HG03196 (cell line): ENCODE measurements at regions not wholly inside any gene's neighbourhood (a gene's known extent, or its start where the extent isn't known, plus 50 kb on each side); places are given as distances from the start of the nearest gene placed in this dataset.

Experiments
- ATAC-seq: cut with Tn5 transposase; IDR thresholded peaks from one replicate; pipeline ENCODE4 v1.9.1; 2021; ENCODE audit not compliant: unreplicated experiment

DNA sequence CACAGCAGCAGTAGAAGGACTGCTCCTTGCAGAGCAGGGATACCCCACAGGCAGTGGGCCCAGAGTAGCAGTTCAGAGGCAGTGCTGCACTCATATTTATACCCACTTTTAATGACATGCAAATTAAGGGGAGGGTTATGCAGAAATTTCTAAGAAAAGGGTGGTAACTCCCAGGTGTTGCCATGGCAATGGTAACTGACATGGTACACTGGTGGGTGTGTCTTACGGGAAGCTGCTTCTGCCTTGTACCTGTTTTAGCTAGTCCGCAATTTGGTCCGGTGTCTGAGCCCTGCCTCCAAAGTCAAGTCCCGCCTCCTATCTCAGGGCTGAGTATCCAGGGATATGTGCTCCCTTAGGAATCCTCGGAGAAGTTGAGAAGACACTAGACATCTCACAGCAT is 79.2 kb upstream of the UQCRFS1 start:
- no peak for ATAC-seq

- ATAC-seq = no peak
These were observed 79.6 kb upstream of the UQCRFS1 start for GRCh38 chr19:29292562-29292961.

GRCh38 chr19:29293292-29293691 is 80.3 kb upstream of the UQCRFS1 start:
- ATAC-seq = no peak

GRCh38 chr19:29293736-29294342 is 80.9 kb upstream of the UQCRFS1 start:
- ATAC-seq = no peak

DNA sequence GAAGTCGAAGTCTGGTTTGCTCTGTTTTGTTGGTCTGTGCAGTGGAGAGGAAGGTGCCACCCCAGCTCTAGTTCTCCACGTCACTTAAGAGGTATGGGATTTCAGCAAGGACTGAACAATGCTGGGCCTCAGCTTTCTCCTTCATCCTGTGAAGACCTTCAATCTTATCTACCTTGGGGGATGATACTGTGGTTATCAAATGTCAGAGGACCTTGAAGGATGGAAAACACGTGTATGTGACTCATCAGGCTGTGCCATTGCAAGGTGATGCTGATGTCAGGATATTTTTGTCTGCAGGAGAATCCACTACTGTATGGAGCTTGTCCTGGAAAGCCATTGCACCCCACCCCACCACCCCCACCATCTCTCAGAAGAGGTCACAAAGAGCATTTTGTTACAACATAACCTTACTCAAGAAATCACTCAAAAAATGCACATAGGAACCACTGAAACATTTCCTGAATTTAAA is 81.4 kb upstream of the UQCRFS1 start:
- ATAC-seq = no peak

DNA sequence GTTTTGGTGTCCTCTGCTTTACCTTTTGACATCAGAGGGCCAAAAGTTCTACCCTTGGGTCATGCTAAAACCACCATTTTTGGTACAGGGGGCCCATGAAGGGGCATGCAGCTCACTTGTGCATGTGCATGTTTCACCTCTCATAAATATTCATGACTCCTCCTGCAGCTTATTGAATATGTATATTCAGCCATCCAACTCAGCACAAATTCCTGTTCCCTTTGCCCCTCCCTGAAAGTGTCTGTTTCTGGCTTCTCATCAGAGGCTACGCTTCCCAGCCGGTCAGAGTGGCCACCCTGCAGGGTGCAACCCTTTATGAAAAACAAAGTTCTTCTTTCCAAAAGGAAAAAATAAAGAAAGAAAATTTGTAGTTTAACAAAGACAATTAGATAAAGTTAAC is 82.3 kb upstream of the UQCRFS1 start:
- ATAC-seq = no peak

- ATAC-seq = no peak
These were observed 84.4 kb upstream of the UQCRFS1 start for GRCh38 chr19:29297381-29297780.

DNA sequence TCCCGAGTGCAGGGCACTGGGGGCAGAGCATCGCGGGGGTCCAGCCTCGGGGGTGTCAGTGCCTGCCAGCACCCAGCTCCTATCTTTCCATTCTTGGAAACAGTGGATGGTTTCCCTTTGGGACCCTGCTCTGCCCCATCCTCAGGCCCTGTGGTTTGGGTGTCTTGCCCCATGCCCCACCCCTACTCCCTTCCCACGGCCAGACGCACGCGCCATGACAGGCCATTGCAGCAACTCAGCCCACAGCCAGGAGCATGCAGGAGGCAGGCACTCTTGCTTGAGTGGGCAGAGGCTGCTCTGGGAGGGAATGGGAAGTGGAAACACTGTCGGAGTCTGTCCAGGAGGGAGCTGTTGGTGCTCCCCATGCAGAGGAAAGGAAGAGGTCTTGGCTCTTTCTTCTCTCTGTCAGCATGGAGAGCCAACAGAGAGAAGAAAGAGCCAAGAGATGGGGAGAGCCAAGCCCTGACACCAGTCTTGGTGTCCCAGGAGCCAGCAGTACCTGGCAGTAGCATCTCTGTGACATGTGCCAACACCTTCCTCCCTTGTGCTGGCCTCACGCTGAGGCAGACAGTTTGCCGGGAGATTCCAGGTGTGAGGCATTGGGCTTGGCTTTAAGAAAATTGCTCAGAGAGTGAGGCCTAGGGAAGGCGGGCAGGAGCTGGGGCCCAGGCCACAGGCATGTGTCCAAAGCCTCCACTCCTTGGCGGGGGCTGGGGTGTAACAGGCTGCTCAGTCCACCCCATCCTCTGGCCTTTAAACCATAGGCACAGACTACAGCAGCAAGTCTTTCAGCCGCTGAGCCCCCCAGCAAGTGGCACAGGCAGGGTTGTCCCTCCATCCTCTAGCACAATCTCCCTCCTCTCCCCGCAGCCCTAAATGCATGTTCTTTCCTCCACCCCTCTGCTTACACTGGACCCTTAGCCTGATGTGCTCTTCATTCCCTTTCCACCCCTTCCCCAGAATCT is 86.7 kb upstream of the UQCRFS1 start:
- no peak for ATAC-seq

- ATAC-seq = no peak
These were observed 89.3 kb upstream of the UQCRFS1 start for GRCh38 chr19:29302002-29302928.

GRCh38 chr19:29303069-29303718 is 90.2 kb upstream of the UQCRFS1 start:
- no peak for ATAC-seq

GRCh38 chr19:29303719-29304090 is 90.8 kb upstream of the UQCRFS1 start:
- no peak for ATAC-seq

GRCh38 chr19:29305268-29305667 is 92.3 kb upstream of the UQCRFS1 start:
- ATAC-seq = no peak

GRCh38 chr19:29308977-29309590 is 96.1 kb upstream of the UQCRFS1 start:
- no peak for ATAC-seq

DNA sequence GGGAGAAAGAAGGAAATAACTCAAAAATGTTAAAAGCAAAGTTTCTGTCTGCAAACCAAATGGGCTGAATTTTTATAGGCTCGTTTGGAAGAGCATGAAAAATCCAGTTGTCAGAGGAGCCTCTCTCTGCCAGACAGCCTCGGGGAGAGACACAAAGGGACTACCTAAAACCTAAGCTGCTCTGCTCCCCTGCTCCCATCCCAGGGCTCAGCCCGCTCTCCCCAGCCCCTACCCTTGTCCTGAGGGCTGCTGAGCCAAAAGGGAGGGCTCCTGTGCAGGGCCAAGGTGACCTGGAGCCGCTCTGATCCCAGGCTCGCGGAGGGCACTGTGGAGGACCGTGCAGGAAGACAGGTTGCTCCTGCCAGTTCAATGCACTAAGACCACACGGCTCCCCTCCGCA is 96.7 kb upstream of the UQCRFS1 start:
- ATAC-seq = no peak

- ATAC-seq = no peak
These were observed 98.3 kb upstream of the UQCRFS1 start for GRCh38 chr19:29311191-29311790.

DNA sequence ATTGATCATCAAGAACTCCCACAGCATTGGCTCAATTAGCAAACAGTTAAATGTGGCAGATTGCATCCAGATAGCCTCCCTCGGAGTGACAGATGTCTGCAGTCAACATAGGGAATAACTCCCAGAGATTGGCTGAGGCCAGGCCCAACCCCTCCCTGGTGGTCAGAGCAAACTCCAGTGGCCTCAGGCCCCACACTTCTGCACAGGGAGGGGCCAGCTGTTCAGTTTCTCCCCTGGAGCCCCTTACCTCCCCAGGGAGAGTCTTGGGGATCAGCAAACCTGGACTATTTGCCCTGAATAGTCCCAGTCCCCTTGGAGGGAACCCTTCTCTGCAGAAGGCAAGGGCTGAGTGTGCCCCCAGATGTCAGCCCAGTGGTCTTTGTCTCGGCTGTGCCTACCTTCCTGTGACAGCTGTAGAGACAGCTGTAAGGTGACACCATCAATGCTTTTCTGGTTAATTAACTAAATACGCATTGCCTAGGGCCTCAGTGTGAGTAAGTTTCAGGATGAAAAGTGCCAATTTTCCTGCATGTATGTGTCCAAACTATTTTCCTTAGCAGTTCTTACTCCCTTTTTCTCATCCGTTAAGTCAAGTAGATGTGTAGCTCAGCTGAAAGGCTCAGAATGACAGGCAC is 102.7 kb upstream of the UQCRFS1 start:
- no peak for ATAC-seq

- no peak for ATAC-seq
These were observed 105.6 kb upstream of the UQCRFS1 start for GRCh38 chr19:29318581-29318980.

DNA sequence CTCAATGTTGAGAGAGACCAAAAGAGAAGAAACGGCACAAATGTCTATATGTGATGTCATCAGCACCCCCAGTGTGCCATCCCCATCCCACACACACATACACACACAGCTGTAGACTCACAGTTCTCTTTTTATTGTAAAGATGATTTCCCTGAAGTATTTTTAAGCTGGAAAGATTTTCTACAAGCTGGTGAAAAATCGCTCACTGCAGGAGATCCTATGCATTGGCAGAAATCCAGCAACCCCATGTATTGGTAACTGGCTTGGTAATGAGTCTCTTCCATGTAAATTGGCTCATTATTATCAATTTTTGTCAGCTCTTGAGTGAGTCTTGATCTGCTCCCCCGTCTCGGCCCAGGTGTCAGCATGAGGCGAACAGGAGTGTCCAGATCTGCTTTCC is 107.1 kb upstream of the UQCRFS1 start:
- ATAC-seq = no peak

- no peak for ATAC-seq
These were observed 107.7 kb upstream of the UQCRFS1 start for GRCh38 chr19:29320618-29321017.
